HG03457 (cell line): ENCODE measurements at regions not wholly inside any gene's neighbourhood (a gene's known extent, or its start where the extent isn't known, plus 50 kb on each side); places are given as distances from the start of the nearest gene placed in this dataset.

Experiments used
- ATAC-seq: cut with Tn5 transposase; IDR thresholded peaks from one replicate; pipeline ENCODE4 v1.9.1; 2021; ENCODE audit warnings: moderate number of reproducible peaks; ENCODE audit not compliant: unreplicated experiment

DNA sequence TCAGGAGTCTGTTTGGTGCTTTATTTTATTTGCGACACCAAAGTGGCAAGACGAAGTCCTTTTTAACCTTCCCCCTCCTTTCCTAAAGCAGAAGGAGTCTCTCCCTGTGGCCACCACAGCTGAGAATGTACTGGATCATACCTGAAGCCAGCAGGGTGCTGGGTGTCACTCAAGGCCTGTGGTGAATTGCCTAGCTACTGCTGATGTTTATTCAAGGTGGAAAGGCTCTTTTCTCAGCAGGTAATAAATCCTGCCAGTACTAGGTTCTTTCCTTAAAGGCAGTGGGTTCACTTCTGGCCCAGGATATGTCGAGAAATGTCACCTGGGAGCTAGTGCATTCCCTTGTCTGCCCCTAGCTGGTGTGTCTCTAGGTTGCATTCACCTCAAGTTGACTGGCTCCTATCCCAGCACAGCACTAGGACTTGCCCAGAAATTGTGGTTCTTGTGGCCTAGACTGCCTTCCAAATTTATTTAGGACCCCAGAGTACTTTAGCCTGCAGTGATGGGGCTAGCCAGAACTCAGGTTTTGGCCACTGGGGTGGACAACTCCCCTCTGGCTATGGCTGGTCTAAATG, 60.8 kb upstream of the FAM3C start:
- ATAC-seq: no peak

DNA sequence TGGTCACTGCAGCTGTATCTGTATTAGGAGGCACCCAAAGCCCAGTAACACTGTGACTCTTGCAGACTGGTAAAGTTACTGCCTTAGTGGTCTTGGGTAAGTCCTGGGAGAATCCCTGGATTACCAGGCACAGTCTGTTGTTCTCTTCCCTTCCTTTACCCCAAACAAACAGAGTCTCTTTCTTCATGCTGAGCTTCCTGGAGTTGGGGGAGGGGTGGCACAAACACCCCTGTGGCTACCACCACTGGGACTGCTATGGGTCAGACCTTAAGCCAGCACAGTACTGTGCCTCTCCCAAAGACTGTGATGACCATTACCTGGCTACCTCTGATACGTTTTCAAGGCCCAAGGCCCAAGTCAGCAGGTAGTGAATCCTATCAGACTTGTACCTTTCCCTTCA, 59.9 kb upstream of the FAM3C start:
- no peak for ATAC-seq

DNA sequence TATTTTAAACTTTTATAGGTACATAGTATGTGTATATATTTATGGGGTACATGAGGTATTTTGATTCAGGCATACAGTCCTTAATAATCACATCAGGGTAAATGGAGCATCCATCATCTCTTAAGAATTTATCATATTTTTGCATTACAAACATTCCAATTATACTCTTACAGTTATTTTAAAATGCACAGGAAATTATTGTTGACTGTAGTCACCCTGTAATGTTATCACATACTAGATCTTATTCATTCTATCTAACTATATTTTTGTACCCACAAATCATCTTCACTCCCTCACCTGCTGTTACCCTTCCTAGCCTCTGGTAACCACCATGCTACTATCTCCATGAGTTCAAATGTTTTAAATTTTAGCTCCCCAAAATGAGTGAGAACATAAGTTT, 56.3 kb upstream of the FAM3C start:
- no peak for ATAC-seq

DNA sequence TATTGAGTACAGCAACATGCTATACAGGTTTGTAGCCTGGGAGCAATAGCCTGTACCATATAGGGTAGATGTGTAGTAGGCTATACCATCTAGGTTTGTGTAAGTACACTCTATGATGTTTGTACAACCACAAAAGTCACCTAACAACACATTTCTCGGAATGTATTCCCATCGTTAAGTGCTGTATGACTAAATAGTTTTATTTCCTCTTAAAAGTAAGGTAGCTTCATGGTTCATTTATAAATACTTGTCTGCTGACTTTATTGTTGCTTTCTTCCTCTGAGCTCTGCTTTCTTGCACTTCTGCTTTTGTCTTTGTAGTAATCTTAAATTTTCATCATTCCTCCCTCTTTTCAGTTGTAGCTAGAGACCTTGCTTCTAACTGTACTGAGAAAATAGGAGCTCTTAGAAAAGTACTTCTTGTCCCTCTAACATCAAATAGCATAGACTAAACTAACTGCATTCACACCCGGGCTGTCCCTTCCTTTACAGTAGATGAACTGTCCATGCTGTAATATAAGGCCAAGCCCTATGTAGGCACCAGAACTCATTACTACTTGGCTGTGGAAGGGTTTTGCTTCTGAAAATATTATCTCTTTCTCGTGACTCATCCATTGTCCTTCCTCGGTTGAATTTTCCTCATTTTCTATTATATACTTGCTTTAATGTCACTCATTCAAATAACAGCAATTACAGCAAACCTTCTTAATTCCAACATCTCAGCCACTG, 55.4 kb upstream of the FAM3C start:
- ATAC-seq: no peak

DNA sequence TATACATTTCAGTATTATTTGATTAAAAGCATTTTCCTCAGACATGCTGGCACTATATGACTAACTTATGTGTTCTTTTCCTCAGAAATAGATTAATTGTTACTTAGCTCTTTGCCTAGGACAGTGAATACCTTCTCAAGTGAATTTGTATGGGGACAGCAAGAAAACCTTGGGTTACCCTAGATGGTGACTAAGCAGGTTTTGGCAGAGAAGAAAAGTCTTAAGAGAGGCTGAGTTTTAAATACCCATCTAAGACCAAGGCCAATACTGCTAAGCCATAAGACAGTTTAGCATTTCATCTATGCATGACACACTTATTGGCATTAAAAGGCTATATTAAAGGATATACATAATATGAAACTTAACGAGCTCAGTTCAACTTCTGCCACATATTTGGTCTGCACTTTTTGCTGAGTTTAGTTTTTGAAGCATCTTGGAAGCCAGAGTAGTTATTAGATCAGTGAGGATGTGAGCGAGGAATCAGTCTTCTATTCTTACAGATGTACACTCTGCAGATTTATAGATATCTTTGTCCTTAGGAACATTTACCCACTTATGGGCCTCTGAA, 54.6 kb upstream of the FAM3C start:
- no peak for ATAC-seq

DNA sequence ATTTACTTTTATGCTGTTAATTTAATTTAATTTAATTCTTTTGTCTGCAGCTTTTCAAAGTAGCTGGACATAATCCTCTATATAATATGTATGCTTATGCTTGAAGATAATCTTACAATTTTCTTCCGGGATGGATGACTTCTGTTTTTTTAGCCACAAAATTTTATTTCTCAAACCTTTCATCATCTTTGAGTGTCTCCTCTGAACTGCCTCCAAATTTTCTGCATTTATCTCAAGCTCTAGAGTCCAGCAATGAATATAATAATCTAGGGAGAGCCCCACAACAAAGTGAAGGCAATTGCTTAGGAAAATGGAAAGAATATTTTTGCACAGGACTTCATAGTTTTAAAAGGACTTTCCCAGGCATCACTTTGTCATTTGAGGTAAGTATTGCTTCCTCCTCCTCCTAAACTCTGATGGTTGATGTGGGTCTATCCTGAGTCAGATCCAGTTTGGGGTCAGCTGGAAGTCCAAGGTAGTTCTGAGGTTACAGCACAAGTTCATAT, 53.7 kb upstream of the FAM3C start:
- ATAC-seq: no peak

DNA sequence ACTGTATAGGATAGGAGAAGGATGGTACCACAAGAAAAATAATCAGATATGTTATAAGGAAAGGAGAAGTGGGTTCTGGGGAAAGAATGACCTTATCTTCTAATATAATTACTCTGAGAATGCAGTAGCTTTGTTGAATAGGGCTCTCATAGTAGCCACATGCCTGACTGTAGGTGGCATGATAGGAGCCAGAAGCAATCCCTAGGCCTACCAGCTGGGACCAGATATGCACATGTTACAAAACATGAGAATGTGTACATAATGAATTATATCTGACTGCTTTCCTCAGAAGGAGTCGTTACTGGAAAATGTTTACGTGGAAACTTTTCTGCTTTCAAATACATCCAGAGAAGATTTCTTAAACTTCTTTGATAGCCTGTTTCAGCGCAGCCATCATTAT, 53.2 kb upstream of the FAM3C start:
- no peak for ATAC-seq

DNA sequence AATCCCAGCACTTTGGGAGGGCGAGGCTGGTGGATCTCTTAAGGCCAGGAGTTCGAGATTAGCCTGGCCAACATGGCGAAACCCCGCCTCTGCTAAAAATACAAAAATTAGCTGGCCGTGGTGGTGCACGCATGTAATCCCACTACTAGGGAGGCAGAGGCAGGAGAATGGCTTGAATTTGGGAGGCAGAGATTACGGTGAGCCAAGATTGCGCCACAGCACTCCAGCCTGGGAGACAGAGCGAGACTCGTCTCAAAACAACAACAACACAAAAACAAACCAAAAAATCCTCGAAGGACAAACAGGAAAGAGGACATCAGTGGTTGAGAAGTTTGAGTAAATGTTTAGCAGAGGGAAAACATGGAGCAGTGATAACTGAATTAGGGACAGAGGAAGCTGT, 52.3 kb upstream of the FAM3C start:
- no peak for ATAC-seq

DNA sequence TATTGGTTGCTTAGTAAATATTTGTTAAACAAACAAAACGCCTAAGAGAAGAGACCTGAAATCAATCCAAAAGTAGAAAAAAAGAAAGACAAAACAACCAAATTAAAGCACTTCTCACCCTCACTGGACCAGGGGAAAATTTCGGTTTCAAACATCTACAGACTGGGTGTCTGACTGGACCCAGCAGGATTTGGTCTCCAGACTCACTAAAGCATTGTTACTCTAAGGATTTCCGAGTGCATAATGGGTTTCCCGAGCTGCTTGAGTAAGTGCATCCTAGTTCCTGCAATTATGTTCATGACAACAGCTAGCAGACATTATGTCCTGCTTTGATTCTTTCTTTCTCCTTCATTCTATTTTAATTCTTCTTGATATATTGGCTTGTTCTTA, 51.8 kb upstream of the FAM3C start:
- no peak for ATAC-seq

DNA sequence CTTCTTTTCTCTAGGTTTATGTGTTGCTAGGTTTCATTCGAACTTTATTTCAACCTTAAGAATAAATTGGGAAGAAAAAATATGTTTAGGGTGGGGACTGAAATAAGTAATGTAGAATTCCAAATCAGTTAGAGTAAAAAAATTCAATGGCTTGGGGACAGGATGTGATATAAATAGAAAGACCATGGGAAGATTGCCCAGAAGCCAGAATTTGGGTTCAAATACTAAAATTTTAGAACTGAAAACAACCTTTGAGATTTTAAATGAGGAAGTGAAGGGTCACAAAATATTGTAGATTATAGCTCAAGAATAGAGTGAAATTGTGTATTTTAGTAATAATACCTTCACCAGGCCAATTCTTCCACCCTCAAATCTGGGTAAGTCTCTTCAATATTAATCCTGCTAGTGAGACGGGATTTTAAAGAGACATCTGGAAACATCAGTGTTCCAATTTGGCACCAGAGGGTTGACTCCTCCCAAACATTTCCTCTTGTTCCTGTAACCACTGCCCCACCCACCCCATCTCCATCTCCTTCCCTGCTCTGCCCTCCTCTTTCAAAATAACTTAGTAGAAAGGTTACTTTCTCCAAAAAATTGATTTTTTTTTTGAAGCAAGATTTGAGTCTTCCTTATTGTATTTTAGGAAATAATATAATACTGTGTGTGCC, 51.3 kb upstream of the FAM3C start:
- no peak for ATAC-seq

DNA sequence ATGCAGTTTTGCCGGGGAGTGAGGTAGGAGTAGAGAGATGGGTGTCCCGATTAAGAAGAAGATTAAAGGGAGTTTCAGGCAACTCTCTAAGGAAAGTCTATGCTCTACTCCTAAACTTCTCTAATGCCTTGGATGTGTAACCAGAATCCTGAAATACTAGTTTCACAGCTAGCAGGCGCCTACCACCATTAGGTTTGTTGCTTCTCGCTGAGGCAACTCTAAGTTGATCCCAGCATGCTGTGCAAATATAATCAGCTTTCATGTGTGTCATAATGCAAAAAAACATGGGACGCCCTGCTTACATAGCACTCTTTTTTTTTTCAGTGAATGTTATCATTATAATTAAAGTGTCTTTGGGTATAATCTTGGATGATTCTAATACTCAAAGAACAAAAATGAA, 50.4 kb upstream of the FAM3C start:
- ATAC-seq: no peak
